Mucosa of descending colon (tissue), 3 donors: ENCODE measurements at regions not wholly inside any gene's neighbourhood (a gene's known extent, or its start where the extent isn't known, plus 50 kb on each side); places are given as distances from the start of the nearest gene placed in this dataset.

Source experiments
- ATAC-seq: fragments of 200-7000 bp; cut with Tn5 transposase; one replicate; pipeline ENCODE4 v1.9.1; 2020; ENCODE audit warnings: mild to moderate bottlenecking, moderate library complexity
- DNase-seq, 3 donors: peaks; one replicate each; pipeline ENCODE4 v3.0.0-alpha.2; 2020
- H3K36me3 ChIP-seq: fragments of 200-600 bp; one replicate; pipeline ENCODE4 v1.8.0; 2021; ENCODE audit warnings: low read depth, mild to moderate bottlenecking
- H3K4me1 ChIP-seq: fragments of 200-600 bp; one replicate; pipeline ENCODE4 v1.8.0; 2021; ENCODE audit warnings: low read depth, mild to moderate bottlenecking
- H3K4me3 ChIP-seq: fragments of 200-600 bp; one replicate; pipeline ENCODE4 v1.8.0; 2021; ENCODE audit warnings: mild to moderate bottlenecking
- H3K9me3 ChIP-seq: fragments of 200-600 bp; one replicate; pipeline ENCODE4 v1.8.0; 2021; ENCODE audit warnings: mild to moderate bottlenecking
- CTCF ChIP-seq: fragments of 200-600 bp; IDR thresholded peaks from one replicate; pipeline ENCODE4 v1.8.0; 2022; ENCODE audit warnings: antibody characterized with exemption, mild to moderate bottlenecking
- intact Hi-C, 2 donors: fragments of 100-400 bp; cut with DNase I in 1 of 2; cut with micrococcal nuclease in 1 of 2; formaldehyde crosslinking; loops; one replicate each; pipeline versions ENCODE4 v1.11.0 to v1.11.1; 2022; cut with DNase I, micrococcal nuclease
- donor health status: DM: no; HTN: no; CAD: no; lungs with moderate emphysema.
- donor health status: DM: no; HTN: no; CAD: no.
- donor health status: DM: no; HTN: yes; CAD: no.

- no peak for ATAC-seq
Observed at GRCh38 chr10:29925771-29926692, 133.4 kb downstream of the JCAD start.

DNA sequence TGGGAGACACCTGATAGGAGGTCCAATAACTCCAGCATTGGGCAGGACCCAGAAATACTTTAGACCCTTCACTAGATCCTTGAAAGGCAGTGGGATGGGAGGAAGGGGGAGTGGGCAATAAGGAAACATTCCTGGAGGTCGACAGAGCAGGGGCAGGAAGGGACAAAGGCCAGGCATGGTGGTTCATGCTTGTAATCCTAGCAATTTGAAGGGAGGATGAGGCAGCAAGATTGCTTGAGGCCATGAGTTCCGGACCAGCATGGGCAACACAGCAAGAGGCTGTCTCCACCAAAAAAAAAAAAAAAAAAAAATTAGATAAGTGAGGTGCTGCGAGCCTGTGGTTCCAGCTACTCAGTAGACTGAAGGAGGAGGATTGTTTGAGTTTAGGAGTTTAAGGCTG, 134.9 kb downstream of the JCAD start:
- intact Hi-C loops = no loop called here
- H3K4me1 ChIP-seq = no peaks in the 10 kb centered on the region
- no peak overlapping the region for H3K4me3 ChIP-seq
- TF ChIP-seq CTCF = no peak
- DNase-seq = no peak
- ATAC-seq = no peak
- H3K36me3 ChIP-seq = no peaks in the 10 kb centered on the region
- no peaks in the 10 kb centered on the region for H3K9me3 ChIP-seq

More at GRCh38 chr10:29925771-29926692, 133.4 kb downstream of the JCAD start:
- Histone ChIP-seq H3K36me3 (no peaks in the 10 kb centered on the region), H3K9me3 (no peaks in the 10 kb centered on the region), H3K4me1 (no peaks in the 10 kb centered on the region), H3K4me3 (no peak overlapping the region)
- intact Hi-C loops = no loop called here
- no peak for TF ChIP-seq CTCF
- no peak for DNase-seq

DNA sequence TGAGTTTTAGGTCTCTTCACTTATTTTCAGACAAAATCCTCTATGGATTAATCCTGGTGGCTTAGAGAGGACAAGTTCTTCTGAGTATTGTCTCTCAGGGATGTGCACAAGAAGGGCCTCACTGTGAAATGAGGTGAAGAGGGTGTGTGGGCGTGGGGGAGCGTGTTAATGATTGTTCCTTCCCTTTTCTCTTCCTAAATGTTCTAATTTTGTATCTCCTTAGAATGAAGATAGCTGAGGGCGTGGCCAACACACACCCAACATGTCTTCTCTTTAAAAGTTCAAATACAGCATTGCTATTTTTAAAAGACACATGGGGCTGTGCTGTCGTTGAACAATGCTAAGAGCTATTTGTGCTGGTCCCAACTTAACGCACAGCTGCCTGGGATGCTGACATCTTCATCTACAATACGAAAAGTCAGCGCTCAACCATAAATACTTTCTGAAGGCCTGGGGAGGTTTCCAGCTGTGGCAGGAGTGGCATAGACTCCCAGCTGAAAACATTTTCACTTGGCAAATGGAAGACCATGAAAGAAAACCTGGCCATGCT, 135.9 kb downstream of the JCAD start:
- no peaks in the 10 kb centered on the region for H3K4me1 ChIP-seq
- intact Hi-C loops = no loop called here
- H3K4me3 ChIP-seq = no peak overlapping the region
- no peaks in the 10 kb centered on the region for H3K9me3 ChIP-seq
- DNase-seq (no peak), ATAC-seq (no peak)
- no peaks in the 10 kb centered on the region for H3K36me3 ChIP-seq
- TF ChIP-seq CTCF = no peak

DNA sequence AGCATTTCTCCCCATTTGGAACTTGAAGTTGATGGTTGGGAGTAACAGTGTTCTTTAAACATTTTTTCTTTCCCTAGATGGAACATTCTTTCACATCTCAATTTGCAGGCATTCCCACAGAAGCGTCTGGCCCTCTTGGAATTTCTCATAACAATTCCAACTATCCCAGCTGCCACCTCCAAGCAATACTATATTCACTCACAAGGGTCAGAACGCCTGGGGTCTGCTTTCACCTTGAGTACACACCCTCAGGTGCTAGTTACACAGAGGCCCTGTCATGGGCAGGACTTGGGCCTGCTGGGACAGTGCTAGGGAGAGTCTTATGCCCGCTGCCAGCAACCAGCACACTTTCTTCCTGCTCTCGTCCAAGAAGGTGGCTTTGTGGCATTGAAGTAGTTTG, 136.5 kb downstream of the JCAD start:
- Histone ChIP-seq H3K36me3 (no peaks in the 10 kb centered on the region), H3K4me3 (no peak overlapping the region), H3K4me1 (no peaks in the 10 kb centered on the region), H3K9me3 (no peaks in the 10 kb centered on the region)
- no peak for TF ChIP-seq CTCF
- intact Hi-C loops = no loop called here
- DNase-seq = no peak
- ATAC-seq = no peak

DNA sequence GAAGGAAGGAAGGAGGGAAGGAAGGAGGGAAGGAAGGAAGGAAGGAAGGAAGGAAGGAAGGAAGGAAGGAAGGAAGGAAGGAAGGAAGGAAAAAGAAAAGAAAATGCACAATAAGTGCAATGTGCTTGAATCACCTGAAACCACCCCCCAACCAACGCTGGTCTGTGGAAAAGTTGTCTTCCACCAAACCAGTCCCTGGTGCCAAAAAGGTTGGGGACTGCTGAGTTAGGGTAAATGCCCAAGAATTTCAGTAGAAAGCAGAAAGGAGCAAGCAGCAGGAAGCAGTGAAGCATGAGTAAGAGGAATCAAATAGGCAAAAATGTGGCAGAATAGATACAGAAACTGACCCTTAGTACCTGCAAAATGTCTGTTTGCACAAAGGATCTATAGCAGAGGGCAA, 137.2 kb downstream of the JCAD start:
- Histone ChIP-seq H3K9me3 (no peaks in the 10 kb centered on the region), H3K36me3 (no peaks in the 10 kb centered on the region), H3K4me1 (no peaks in the 10 kb centered on the region), H3K4me3 (no peak overlapping the region)
- TF ChIP-seq CTCF = no peak
- no peak for ATAC-seq
- no peak for DNase-seq
- intact Hi-C loops = no loop called here
